Bronchial epithelial cell (primary cell): ENCODE measurements at regions not wholly inside any gene's neighbourhood (a gene's known extent, or its start where the extent isn't known, plus 50 kb on each side); places are given as distances from the start of the nearest gene placed in this dataset.

Experiments
- DNase-seq: peaks from one replicate; pipeline ENCODE4 v3.0.0-alpha.2; 2010; ENCODE audit warnings: low read depth
- FAIRE-seq: peaks from 2 replicates; lab custom pipeline; 2011; peaks lifted over from hg19 to GRCh38; lab: Jason Lieb, UNC
- H3K27me3 ChIP-seq: 2 replicates; pipeline ENCODE4 v1.5.1; 2011; ENCODE audit warnings: low read length; ENCODE audit not compliant: control insufficient read depth, insufficient read depth
- H3K36me3 ChIP-seq: 2 replicates; pipeline ENCODE4 v1.5.1; 2011; ENCODE audit warnings: low read length; ENCODE audit not compliant: control insufficient read depth, insufficient read depth
- H3K4me3 ChIP-seq: 2 replicates; pipeline ENCODE4 v1.5.1; 2011; ENCODE audit warnings: mild to moderate bottlenecking, low read depth, low read length, control low read depth
- TF ChIP-seq, protein P1 (sequence below): IDR thresholded peaks from 2 replicates; pipeline ENCODE4 v1.5.1; 2011; ENCODE audit warnings: mild to moderate bottlenecking, moderate library complexity, low read length, control low read depth, inconsistent platforms; ENCODE audit not compliant: insufficient read depth, severe bottlenecking

DNA sequence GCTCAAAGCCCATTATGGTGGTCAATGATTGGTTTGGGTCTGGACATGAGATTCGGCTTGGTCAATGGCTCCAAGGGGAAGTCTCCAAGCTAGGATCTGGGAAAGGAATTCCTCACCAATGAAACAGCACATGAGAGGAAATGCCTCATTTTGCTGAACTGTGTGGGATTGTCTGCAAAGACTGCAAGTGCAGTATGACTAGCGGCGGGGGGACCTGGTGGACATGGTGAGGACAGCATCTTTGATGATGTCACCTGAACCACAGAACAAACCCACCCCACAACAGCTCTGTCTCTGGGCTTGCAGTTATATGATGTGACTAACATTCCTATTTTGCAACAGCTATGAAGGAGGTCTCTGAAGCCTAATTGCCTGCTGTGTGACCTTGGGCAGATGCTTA is 50.6 kb upstream of the NKD1 start:
- no peak for FAIRE-seq
- H3K4me3 ChIP-seq: no peak overlapping the region
- H3K27me3 ChIP-seq: no peaks in the 10 kb centered on the region
- no peaks in the 10 kb centered on the region for H3K36me3 ChIP-seq
- DNase-seq: peak; percentile 50
- TF ChIP-seq, protein P1, sequence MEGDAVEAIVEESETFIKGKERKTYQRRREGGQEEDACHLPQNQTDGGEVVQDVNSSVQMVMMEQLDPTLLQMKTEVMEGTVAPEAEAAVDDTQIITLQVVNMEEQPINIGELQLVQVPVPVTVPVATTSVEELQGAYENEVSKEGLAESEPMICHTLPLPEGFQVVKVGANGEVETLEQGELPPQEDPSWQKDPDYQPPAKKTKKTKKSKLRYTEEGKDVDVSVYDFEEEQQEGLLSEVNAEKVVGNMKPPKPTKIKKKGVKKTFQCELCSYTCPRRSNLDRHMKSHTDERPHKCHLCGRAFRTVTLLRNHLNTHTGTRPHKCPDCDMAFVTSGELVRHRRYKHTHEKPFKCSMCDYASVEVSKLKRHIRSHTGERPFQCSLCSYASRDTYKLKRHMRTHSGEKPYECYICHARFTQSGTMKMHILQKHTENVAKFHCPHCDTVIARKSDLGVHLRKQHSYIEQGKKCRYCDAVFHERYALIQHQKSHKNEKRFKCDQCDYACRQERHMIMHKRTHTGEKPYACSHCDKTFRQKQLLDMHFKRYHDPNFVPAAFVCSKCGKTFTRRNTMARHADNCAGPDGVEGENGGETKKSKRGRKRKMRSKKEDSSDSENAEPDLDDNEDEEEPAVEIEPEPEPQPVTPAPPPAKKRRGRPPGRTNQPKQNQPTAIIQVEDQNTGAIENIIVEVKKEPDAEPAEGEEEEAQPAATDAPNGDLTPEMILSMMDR: no peak

DNA sequence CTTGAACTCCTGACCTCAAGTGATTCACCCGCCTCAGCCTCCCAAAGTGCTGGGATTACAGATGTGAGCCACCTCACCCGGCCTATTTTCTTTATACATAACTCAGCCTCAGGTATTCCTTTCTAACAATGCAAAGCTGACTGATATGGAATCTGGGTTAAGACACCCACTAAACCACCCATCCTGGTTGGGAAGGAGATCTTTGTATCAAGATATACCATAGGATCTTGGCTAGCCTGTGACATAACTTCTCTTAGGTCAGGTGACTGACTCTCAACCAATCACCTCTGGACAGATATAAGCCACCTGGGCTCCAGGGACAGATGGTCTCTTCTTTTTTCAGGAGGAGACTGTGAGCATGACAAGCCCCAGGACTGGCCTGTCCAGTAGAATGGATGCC is 51.2 kb upstream of the NKD1 start:
- H3K4me3 ChIP-seq: no peak overlapping the region
- TF ChIP-seq, protein P1: no peak
- no peaks in the 10 kb centered on the region for H3K36me3 ChIP-seq
- FAIRE-seq (no peak), DNase-seq (peak; percentile 42)
- H3K27me3 ChIP-seq: no peaks in the 10 kb centered on the region

DNA sequence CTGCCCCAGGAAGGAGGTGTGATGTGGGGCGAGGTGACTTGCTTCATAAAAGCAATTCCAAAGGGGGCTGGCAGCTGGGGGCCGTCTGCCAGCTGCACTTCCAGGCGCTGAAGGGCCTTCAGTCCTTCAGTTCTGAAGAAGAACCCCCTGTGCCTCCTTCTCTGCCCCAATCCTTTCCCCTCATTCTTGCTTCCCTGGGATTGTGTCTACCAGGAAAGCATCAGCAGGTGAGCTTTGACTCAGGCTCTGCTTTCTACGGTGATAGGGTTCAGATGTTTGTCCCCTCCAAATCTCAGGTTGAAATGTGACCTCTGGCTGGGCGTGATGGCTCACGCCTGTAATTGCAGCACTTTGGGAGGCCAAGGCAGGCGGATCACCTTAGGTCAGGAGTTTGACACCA is 52.5 kb upstream of the NKD1 start:
- Histone ChIP-seq H3K4me3 (no peak overlapping the region), H3K27me3 (no peaks in the 10 kb centered on the region), H3K36me3 (no peaks in the 10 kb centered on the region)
- peak; percentile 52 for FAIRE-seq
- no peak for DNase-seq
- TF ChIP-seq, protein P1: no peak

DNA sequence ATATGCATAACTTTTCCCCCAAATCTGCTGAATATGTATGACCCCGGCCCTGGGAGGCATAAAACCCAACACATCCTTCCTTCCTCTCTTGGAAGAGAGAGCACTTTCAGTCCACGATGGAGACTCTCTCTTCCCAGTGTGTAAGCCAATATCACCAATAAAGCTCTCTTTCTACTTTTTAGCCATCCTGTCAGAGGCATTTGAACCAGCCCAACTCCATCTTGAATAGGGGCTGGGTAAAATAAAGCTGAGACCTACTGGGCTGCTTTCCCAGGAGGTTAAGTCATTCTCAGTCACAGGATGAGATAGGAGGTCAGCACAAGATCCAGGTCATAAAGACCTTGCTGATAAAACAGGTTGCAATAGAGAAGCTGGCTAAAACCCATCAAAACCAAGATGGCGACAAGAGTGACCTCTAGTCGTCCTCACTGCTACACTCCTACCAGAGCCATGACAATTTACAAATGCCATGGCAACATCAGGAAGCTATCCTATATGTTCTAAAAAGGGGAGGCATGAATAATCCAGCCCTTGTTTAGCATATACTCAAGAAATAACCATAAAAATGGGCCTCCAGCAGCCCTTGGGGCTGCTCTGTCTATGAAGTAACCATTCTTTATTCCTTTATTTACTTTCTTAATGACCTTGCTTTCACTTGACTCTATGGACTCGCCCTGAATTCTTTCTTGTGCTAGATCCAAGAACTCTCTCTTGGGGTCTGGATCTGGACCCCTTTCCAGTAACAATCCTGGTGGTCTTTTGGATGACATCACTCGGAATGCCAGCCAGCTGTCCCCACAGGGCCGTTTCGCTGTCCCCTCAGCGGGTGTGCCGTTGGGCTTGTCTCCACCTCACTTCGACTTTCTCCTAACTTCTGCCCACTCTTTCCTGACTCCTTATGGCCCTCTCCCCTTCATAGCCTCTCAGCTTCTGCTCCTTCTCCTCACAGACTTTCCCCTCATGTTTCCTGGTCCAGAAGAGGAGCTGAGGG is 53.4 kb upstream of the NKD1 start:
- Histone ChIP-seq H3K36me3 (no peaks in the 10 kb centered on the region), H3K27me3 (no peaks in the 10 kb centered on the region), H3K4me3 (no peak overlapping the region)
- DNase-seq (no peak), FAIRE-seq (no peak)
- TF ChIP-seq, protein P1: no peak

DNA sequence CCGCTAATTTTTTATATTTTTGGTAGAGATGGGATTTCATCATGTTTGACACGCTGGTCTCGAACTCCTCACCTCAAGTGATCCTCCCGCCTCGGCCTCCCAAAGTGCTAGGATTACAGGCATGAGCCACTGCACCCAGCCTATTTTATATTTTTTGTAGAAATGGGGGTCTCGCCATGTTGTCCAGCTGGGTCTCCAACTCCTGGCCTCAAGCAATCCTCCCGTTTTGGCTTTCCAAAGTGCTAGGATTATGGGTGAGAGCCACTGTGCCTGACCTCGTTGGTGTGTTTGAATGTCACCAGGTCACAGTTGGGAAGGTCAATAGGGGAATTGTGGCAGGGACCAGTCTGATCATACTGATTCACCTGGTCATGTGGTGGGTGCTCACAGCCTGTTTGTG is 56.7 kb upstream of the NKD1 start:
- Histone ChIP-seq H3K27me3 (no peaks in the 10 kb centered on the region), H3K36me3 (no peaks in the 10 kb centered on the region), H3K4me3 (no peak overlapping the region)
- no peak for FAIRE-seq
- TF ChIP-seq, protein P1: no peak
- DNase-seq: no peak

DNA sequence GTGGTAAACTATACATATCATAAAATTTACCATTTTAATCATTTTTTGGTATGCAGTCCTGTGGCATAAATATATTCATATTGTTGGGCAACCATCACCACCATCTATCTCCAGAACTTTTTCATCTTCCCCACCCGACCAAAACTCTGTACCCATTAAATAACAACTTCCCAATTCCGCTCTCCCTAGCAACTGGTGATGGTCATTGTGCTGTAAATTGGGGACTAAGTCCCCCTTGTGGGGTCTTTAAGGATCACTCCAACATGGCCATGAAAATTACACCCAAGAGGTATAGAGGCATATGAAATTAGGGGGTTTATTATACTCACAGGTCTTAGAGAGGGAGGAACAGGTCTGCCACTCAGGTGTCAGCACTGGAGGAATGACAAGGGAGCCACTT is 57.4 kb upstream of the NKD1 start:
- Histone ChIP-seq H3K4me3 (no peak overlapping the region), H3K36me3 (no peaks in the 10 kb centered on the region), H3K27me3 (no peaks in the 10 kb centered on the region)
- DNase-seq (no peak), FAIRE-seq (no peak)
- TF ChIP-seq, protein P1: no peak
